Upper lobe of left lung (tissue), 6 donors: ENCODE measurements at regions not wholly inside any gene's neighbourhood (a gene's known extent, or its start where the extent isn't known, plus 50 kb on each side); places are given as distances from the start of the nearest gene placed in this dataset.

Source experiments
- ATAC-seq, 2 donors: fragments of 200-7000 bp; cut with Tn5 transposase; one replicate each; pipeline ENCODE4 v1.9.1; 2022; ENCODE audit warnings: mild to moderate bottlenecking in 2 of 2, moderate library complexity in 2 of 2; ENCODE audit not compliant: low FRiP score in 2 of 2
- DNase-seq, 2 donors: peaks; one replicate each; pipeline ENCODE4 v3.0.0-alpha.2; 2019 to 2020
- H3K27ac ChIP-seq, 4 donors: fragments of 200-600 bp; sonication (generic); one replicate each; pipeline ENCODE4 v1.5.1; 2016 to 2019
- H3K27me3 ChIP-seq, 4 donors: fragments of 200-600 bp; sonication (generic); one replicate each; pipeline ENCODE4 v1.5.1; 2017 to 2019
- H3K36me3 ChIP-seq, 4 donors: fragments of 200-600 bp; sonication (generic); one replicate each; pipeline ENCODE4 v1.5.1; 2016 to 2019
- H3K4me1 ChIP-seq, 4 donors: fragments of 200-600 bp; sonication (generic); one replicate each; pipeline ENCODE4 v1.5.1; 2018 to 2019
- H3K4me3 ChIP-seq, 4 donors: fragments of 200-600 bp; sonication (generic); one replicate each; pipeline ENCODE4 v1.5.1; 2017 to 2019; ENCODE audit warnings: mild to moderate bottlenecking in 2 of 4, moderate library complexity in 1 of 4
- H3K9me3 ChIP-seq, 4 donors: fragments of 200-600 bp; sonication (generic); one replicate each; pipeline ENCODE4 v1.5.1; 2018 to 2019
- EP300 ChIP-seq, 4 donors: sonication (generic); formaldehyde crosslinking; IDR thresholded peaks; one replicate each; pipeline ENCODE4 v1.5.1; 2017; ENCODE audit warnings: antibody characterized with exemption in 4 of 4, control low read depth in 2 of 4
- POLR2A ChIP-seq, 4 donors: fragments of 450-650 bp; IDR thresholded peaks; one replicate each; pipeline ENCODE4 v1.5.1; 2016 to 2017; ENCODE audit warnings: antibody characterized with exemption in 4 of 4, mild to moderate bottlenecking in 2 of 4
- POLR2AphosphoS5 ChIP-seq, 2 donors: sonication (generic); formaldehyde crosslinking; IDR thresholded peaks; one replicate each; pipeline ENCODE4 v1.5.1; 2017; ENCODE audit warnings: antibody characterized with exemption in 2 of 2
- WGBS, 2 donors: methylation state at CpG; one replicate each; pipeline ENCODE4 v1.1.5; 2017 to 2018; 5-methylcytosine and 5-hydroxymethylcytosine counted together
- TF ChIP-seq, protein P1 (sequence below), 6 experiments: fragments of 450-650 bp in 4 of 6; fragments of 200-600 bp in 2 of 6; sonication (generic) in 2 of 6; IDR thresholded peaks; one replicate each; pipeline ENCODE4 v1.5.1; 2016 to 2019; ENCODE audit warnings: antibody characterized with exemption in 6 of 6
- donor health status: DM: no; HTN: no; CAD: no; lungs with moderate emphysema.
- donor health status: DM: no; HTN: yes; CAD: no; lungs with severe emphysema.

DNA sequence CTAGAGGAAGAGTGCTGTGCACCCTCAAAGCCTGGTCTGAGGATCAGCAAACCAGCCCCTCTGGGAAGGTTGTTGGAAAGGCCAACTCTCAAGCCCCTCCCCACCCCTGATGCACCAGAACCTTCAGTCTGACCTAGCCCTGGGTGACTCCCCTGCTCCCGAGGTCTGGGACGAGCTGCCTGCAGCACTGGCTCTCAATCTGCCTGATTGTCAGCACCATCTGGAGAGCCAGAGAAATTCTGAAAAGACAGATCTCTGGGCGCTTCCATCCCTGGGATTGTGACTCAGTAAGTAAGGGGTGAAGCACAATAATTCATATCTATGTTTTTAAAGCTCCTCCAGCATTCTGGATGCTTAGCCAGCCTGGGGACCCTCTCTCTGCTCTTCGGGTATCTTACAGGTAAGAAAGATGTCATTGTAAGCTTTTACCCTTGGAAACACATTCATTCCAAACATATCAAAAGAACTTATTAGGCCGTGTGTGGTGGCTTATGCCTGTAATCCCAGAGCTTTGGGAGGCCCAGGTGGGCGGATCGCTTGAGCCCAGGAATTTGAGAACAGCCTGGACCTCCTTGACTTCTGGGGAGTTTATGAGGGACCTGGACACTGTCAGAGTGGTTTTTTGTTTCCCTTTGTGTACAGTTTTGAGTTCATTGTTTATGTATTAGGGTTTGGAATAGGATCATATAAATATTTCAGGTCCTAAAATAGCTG lies 147.5 kb downstream of the KCNJ12 start:
- WGBS, 2 donors, result 75 to 85% methylated on average over 6 to 7 of the region's 7 CpGs
- H3K4me1 ChIP-seq, result no peaks in the 10 kb centered on the region
- no peaks in the 10 kb centered on the region for H3K36me3 ChIP-seq
- DNase-seq, result no peak
- no peak for TF ChIP-seq POLR2AphosphoS5 (IDR thresholded peaks at IDR 0.05)
- TF ChIP-seq POLR2A (IDR thresholded peaks at IDR 0.05), result no peak
- TF ChIP-seq, protein P1, sequence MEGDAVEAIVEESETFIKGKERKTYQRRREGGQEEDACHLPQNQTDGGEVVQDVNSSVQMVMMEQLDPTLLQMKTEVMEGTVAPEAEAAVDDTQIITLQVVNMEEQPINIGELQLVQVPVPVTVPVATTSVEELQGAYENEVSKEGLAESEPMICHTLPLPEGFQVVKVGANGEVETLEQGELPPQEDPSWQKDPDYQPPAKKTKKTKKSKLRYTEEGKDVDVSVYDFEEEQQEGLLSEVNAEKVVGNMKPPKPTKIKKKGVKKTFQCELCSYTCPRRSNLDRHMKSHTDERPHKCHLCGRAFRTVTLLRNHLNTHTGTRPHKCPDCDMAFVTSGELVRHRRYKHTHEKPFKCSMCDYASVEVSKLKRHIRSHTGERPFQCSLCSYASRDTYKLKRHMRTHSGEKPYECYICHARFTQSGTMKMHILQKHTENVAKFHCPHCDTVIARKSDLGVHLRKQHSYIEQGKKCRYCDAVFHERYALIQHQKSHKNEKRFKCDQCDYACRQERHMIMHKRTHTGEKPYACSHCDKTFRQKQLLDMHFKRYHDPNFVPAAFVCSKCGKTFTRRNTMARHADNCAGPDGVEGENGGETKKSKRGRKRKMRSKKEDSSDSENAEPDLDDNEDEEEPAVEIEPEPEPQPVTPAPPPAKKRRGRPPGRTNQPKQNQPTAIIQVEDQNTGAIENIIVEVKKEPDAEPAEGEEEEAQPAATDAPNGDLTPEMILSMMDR (IDR thresholded peaks at IDR 0.05), result no peak
- TF ChIP-seq EP300 (IDR thresholded peaks at IDR 0.05), result no peak
- ATAC-seq, result no peak
- no peak overlapping the region for H3K4me3 ChIP-seq
- H3K27me3 ChIP-seq, result no peaks in the 10 kb centered on the region
- no peak overlapping the region for H3K27ac ChIP-seq
- H3K9me3 ChIP-seq, result no peaks in the 10 kb centered on the region

DNA sequence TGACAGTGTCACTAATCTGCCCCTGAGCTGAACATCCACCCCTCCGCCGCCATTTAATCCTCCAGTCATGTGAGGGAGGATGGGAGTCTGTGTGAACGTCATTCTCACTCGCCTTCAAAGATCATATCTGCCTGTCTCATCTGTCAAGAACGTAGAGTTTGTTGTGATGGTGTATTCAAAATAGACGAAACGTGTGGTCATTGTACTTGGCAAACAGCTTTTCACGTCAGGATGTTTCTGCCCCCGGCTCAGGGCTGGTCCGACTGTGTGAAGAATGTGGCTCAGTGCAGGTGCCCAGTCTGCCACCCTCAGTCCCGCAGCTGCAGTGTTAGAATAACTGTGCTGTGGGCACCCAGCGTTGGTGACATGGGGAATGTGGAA lies 148.0 kb downstream of the KCNJ12 start:
- no peaks in the 10 kb centered on the region for H3K4me1 ChIP-seq
- H3K27me3 ChIP-seq, result no peaks in the 10 kb centered on the region
- no peaks in the 10 kb centered on the region for H3K36me3 ChIP-seq
- 50 to 55% methylated on average over 12 of the region's 12 CpGs for WGBS, 2 donors
- DNase-seq (no peak), ATAC-seq (no peak)
- no peaks in the 10 kb centered on the region for H3K9me3 ChIP-seq
- H3K4me3 ChIP-seq, result no peak overlapping the region
- no peak overlapping the region for H3K27ac ChIP-seq
- TF ChIP-seq POLR2A (IDR thresholded peaks at IDR 0.05) (no peak), EP300 (IDR thresholded peaks at IDR 0.05) (no peak), POLR2AphosphoS5 (IDR thresholded peaks at IDR 0.05) (no peak)
- TF ChIP-seq, protein P1 (IDR thresholded peaks at IDR 0.05), result no peak

DNA sequence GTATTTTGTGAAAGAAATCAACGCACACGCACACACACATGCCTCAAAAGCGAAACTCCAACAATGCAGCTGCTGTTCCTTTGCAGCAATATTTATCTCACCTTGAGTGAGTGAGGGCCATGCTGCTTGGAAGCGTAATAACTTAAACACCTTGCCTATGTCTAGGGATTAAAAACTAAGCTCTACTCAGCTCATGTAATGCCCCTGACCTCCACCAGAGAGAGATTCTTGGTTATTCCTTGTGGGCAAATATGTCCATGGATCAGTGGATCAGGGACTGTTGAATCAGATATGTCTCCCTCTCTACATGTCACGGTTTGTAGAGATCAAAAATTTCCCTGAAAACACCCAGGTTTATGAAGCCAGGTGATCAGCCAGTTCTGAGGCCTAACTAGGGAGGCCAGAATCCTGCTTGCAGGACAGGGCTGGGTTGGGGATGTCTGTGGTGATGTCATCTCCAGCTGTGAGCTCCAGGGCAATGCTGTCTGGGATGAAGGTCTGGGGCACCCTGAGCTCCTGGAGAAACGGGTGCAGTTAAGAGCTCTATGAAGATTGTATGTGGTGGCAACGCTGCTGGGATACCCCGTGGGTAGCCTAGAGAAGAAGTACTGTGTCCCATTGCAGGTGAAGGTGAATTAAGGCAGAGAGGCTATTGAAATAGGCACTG lies 149.4 kb downstream of the KCNJ12 start:
- Histone ChIP-seq H3K4me1 (no peaks in the 10 kb centered on the region), H3K27me3 (no peaks in the 10 kb centered on the region), H3K9me3 (no peaks in the 10 kb centered on the region), H3K27ac (no peak overlapping the region), H3K4me3 (no peak overlapping the region), H3K36me3 (no peaks in the 10 kb centered on the region)
- DNase-seq (no peak), ATAC-seq (no peak)
- WGBS, 2 donors, result 77 to 86% methylated on average over 8 of the region's 8 CpGs
- no peak for TF ChIP-seq EP300 (IDR thresholded peaks at IDR 0.05)
- no peak for TF ChIP-seq POLR2A (IDR thresholded peaks at IDR 0.05)

DNA sequence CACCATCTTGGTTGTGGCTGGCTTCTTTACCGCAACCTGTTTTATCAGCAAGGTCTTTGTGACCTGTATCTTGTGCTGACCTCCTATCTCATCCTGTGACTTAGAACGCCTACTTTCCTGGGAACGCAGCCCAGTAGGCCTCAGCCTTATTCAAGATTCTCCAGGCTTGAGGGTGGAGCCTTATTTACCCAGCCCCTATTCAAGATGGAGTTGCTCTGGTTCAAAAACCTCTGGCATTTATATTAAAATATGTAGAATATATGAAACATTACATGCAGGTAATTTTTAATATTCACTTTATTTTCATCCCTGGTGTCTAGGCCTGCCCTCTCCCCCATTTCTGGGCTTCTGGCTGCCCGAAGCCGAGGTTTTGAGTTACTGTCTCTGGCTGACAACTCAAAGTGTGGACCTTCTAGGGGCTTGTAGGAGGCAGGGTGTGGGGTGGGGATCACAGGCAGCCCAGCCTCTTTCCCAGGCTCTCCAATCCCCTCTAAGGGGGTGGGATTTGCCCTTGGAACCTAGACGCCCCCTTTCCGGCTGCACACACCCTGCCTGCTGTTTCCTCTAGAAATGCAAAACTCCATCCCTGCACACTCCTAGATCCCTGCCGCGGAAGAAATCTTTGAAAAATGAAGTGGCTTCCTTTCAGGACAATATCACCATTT lies 152.0 kb downstream of the KCNJ12 start:
- ATAC-seq (no peak), DNase-seq (no peak)
- Histone ChIP-seq H3K9me3 (no peaks in the 10 kb centered on the region), H3K36me3 (peaks cover 0 to under 1% (median 0%) of the 10 kb centered on the region in 4 donors), H3K27ac (no peak overlapping the region), H3K4me1 (no peaks in the 10 kb centered on the region), H3K4me3 (no peak overlapping the region), H3K27me3 (no peaks in the 10 kb centered on the region)
- TF ChIP-seq POLR2AphosphoS5 (IDR thresholded peaks at IDR 0.05), result no peak
- TF ChIP-seq, protein P1 (IDR thresholded peaks at IDR 0.05), result no peak
- 71 to 79% methylated on average over 9 of the region's 9 CpGs for WGBS, 2 donors

DNA sequence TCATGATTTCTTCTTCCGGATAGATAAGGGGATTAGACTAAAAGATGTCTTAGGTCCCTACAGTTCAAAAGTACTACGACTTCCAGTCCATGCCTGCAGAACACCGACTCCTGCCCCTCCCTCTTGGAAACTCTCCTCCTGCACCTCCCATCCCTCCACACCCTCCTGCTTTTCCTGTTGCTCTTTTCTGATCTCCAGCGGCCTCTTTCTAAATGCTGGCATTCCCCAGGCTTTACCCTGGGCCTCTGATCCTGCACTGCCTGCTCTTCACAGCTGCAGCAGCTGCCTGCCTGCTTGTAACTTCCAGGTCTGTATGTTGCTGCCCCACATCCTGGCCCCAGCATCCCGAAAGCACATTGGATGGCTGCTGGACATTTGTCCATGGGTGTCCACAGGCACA lies 154.2 kb downstream of the KCNJ12 start:
- DNase-seq (no peak), ATAC-seq (no peak)
- Histone ChIP-seq H3K27ac (no peak overlapping the region), H3K4me1 (no peaks in the 10 kb centered on the region), H3K9me3 (no peaks in the 10 kb centered on the region), H3K36me3 (peaks cover 5 to 21% (median 13%) of the 10 kb centered on the region in 4 donors), H3K27me3 (no peaks in the 10 kb centered on the region), H3K4me3 (no peak overlapping the region)
- WGBS, 2 donors, result 60 to 61% methylated on average over 5 of the region's 5 CpGs
- TF ChIP-seq, protein P1 (IDR thresholded peaks at IDR 0.05), result no peak
- no peak for TF ChIP-seq POLR2AphosphoS5 (IDR thresholded peaks at IDR 0.05)
- no peak for TF ChIP-seq EP300 (IDR thresholded peaks at IDR 0.05)
- TF ChIP-seq POLR2A (IDR thresholded peaks at IDR 0.05), result no peak
